SK-N-SH treated with all-trans-retinoic acid at 6 μM for 48 hours (cell line): ENCODE measurements at regions not wholly inside any gene's neighbourhood (a gene's known extent, or its start where the extent isn't known, plus 50 kb on each side); places are given as distances from the start of the nearest gene placed in this dataset.

Experiments
- ATAC-seq: fragments of 200-7000 bp; cut with Tn5 transposase; 3 replicates; pipeline ENCODE4 v1.9.1; 2020; ENCODE audit warnings: mild to moderate bottlenecking, moderate library complexity
- ARNTL ChIP-seq: fragments of 450-650 bp; formaldehyde crosslinking; IDR thresholded peaks from 2 replicates; pipeline ENCODE4 v1.5.0; 2020; ENCODE audit warnings: low read depth, mild to moderate bottlenecking, moderate library complexity, borderline replicate concordance
- BACH2 ChIP-seq: fragments of 250-450 bp; sonication (Bioruptor Pico); IDR thresholded peaks from 2 replicates; pipeline ENCODE4 v1.9.0; 2021; ENCODE audit warnings: mild to moderate bottlenecking, borderline replicate concordance
- CSDC2 ChIP-seq: fragments of 250-450 bp; sonication (Bioruptor Pico); IDR thresholded peaks from 2 replicates; pipeline ENCODE4 v1.5.0; 2020; ENCODE audit warnings: mild to moderate bottlenecking, moderate library complexity
- CSRNP3 ChIP-seq: fragments of 250-450 bp; sonication (Bioruptor Pico); IDR thresholded peaks from 2 replicates; pipeline ENCODE4 v1.5.1; 2021; ENCODE audit warnings: mild to moderate bottlenecking, moderate library complexity
- ESRRG ChIP-seq: fragments of 250-450 bp; sonication (Bioruptor Pico); IDR thresholded peaks from 2 replicates; pipeline ENCODE4 v1.6.1; 2021; ENCODE audit warnings: mild to moderate bottlenecking
- ISL1 ChIP-seq: fragments of 250-450 bp; sonication (Bioruptor Pico); IDR thresholded peaks from 2 replicates; pipeline ENCODE4 v2.1.2; 2022; ENCODE audit warnings: mild to moderate bottlenecking, moderate library complexity
- OSR1 ChIP-seq: fragments of 250-450 bp; sonication (Bioruptor Pico); IDR thresholded peaks from 2 replicates; pipeline ENCODE4 v1.8.0; 2022; ENCODE audit warnings: moderate library complexity, mild to moderate bottlenecking, inconsistent platforms
- POU6F1 ChIP-seq: fragments of 250-450 bp; sonication (Bioruptor Pico); IDR thresholded peaks from 2 replicates; pipeline ENCODE4 v1.8.0; 2021; ENCODE audit warnings: low read depth, mild to moderate bottlenecking, moderate library complexity, borderline replicate concordance
- PPARA ChIP-seq: fragments of 250-450 bp; sonication (Bioruptor Pico); IDR thresholded peaks from 2 replicates; pipeline ENCODE4 v1.5.0; 2020; ENCODE audit warnings: mild to moderate bottlenecking, borderline replicate concordance
- TCF4 ChIP-seq: fragments of 250-450 bp; sonication (Bioruptor Pico); IDR thresholded peaks from 2 replicates; pipeline ENCODE4 v1.8.0; 2021; ENCODE audit warnings: mild to moderate bottlenecking, moderate library complexity, borderline replicate concordance
- TOX ChIP-seq: fragments of 250-450 bp; sonication (Bioruptor Pico); IDR thresholded peaks from 2 replicates; pipeline ENCODE4 v1.8.0; 2021; ENCODE audit warnings: mild to moderate bottlenecking, moderate library complexity, borderline replicate concordance
- ZC3H10 ChIP-seq: fragments of 250-450 bp; sonication (Bioruptor Pico); IDR thresholded peaks from 2 replicates; pipeline ENCODE4 v1.5.1; 2021; ENCODE audit warnings: mild to moderate bottlenecking, moderate library complexity
- ZFP3 ChIP-seq: fragments of 250-450 bp; sonication (Bioruptor Pico); IDR thresholded peaks from 2 replicates; pipeline ENCODE4 v1.5.0; 2020; ENCODE audit warnings: mild to moderate bottlenecking, moderate library complexity
- ZFP30 ChIP-seq: fragments of 450-650 bp; formaldehyde crosslinking; IDR thresholded peaks from 2 replicates; pipeline ENCODE4 v1.5.0; 2022; ENCODE audit warnings: mild to moderate bottlenecking, moderate library complexity
- ZNF565 ChIP-seq: fragments of 450-650 bp; formaldehyde crosslinking; conservative IDR thresholded peaks from 2 replicates; pipeline ENCODE4 v1.5.0; 2020; ENCODE audit warnings: low read depth, mild to moderate bottlenecking, moderate library complexity
- ZNF70 ChIP-seq: fragments of 450-650 bp; formaldehyde crosslinking; IDR thresholded peaks from 2 replicates; pipeline ENCODE4 v1.5.0; 2020; ENCODE audit warnings: mild to moderate bottlenecking, moderate library complexity
- ZNF8 ChIP-seq: fragments of 450-650 bp; formaldehyde crosslinking; IDR thresholded peaks from 2 replicates; pipeline ENCODE4 v1.5.0; 2020; ENCODE audit warnings: mild to moderate bottlenecking, moderate library complexity
- TF ChIP-seq, protein P1 (sequence below): fragments of 250-450 bp; sonication (Bioruptor Pico); IDR thresholded peaks from 2 replicates; pipeline ENCODE4 v1.8.0; 2020; ENCODE audit warnings: mild to moderate bottlenecking, moderate library complexity, borderline replicate concordance
- TF ChIP-seq, protein P2 (sequence below): fragments of 250-450 bp; sonication (Bioruptor Pico); IDR thresholded peaks from 2 replicates; pipeline ENCODE4 v1.5.1; 2020; ENCODE audit warnings: low read depth, mild to moderate bottlenecking, moderate library complexity

GRCh38 chr13:44840131-44840530 lies 149.1 kb downstream of the NUFIP1 start:
- no peak for ATAC-seq
- TF ChIP-seq TCF4 (no peak), OSR1 (CRISPR knock-in tag) (no peak), ZNF565 (no peak), ZNF70 (CRISPR knock-in tag) (no peak), ZNF8 (CRISPR knock-in tag) (no peak), CSDC2 (CRISPR knock-in tag) (no peak), ZFP3 (CRISPR knock-in tag) (no peak), ISL1 (CRISPR knock-in tag) (no peak), POU6F1 (CRISPR knock-in tag) (no peak), ARNTL (CRISPR knock-in tag) (no peak), BACH2 (CRISPR knock-in tag) (no peak)
- TF ChIP-seq, protein P1, sequence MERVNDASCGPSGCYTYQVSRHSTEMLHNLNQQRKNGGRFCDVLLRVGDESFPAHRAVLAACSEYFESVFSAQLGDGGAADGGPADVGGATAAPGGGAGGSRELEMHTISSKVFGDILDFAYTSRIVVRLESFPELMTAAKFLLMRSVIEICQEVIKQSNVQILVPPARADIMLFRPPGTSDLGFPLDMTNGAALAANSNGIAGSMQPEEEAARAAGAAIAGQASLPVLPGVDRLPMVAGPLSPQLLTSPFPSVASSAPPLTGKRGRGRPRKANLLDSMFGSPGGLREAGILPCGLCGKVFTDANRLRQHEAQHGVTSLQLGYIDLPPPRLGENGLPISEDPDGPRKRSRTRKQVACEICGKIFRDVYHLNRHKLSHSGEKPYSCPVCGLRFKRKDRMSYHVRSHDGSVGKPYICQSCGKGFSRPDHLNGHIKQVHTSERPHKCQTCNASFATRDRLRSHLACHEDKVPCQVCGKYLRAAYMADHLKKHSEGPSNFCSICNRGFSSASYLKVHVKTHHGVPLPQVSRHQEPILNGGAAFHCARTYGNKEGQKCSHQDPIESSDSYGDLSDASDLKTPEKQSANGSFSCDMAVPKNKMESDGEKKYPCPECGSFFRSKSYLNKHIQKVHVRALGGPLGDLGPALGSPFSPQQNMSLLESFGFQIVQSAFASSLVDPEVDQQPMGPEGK (CRISPR knock-in tag): no peak

DNA sequence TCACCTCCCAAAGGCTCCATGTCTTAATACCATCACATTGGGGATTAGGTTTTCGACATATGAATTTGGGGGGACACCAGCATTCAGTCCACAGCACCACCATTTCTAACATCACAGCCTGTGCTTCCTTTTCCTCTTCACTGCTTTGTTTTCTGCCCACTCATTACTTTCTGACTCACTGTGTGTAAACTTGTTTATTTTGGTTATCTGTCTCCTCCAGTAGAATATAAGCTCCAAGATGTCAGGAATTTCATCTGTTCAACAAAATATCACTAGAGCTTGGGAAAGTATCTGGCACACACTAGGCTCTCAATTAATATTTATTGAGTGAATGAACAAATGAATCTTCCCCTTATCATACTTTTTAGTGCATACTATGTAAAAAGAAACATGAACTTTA lies 152.0 kb downstream of the NUFIP1 start:
- TF ChIP-seq, protein P1 (CRISPR knock-in tag): no peak
- TF ChIP-seq BACH2 (CRISPR knock-in tag): no peak
- no peak for TF ChIP-seq OSR1 (CRISPR knock-in tag)
- no peak for TF ChIP-seq ZC3H10 (CRISPR knock-in tag)
- no peak for TF ChIP-seq CSDC2 (CRISPR knock-in tag)
- no peak for TF ChIP-seq POU6F1 (CRISPR knock-in tag)
- no peak for TF ChIP-seq ZFP3 (CRISPR knock-in tag)
- no peak for TF ChIP-seq CSRNP3 (CRISPR knock-in tag)
- TF ChIP-seq ZNF565: no peak
- TF ChIP-seq ZFP30 (CRISPR knock-in tag): no peak
- TF ChIP-seq ESRRG (CRISPR knock-in tag): no peak
- TF ChIP-seq ZNF70 (CRISPR knock-in tag): no peak
- no peak for TF ChIP-seq PPARA (CRISPR knock-in tag)
- TF ChIP-seq, protein P2, sequence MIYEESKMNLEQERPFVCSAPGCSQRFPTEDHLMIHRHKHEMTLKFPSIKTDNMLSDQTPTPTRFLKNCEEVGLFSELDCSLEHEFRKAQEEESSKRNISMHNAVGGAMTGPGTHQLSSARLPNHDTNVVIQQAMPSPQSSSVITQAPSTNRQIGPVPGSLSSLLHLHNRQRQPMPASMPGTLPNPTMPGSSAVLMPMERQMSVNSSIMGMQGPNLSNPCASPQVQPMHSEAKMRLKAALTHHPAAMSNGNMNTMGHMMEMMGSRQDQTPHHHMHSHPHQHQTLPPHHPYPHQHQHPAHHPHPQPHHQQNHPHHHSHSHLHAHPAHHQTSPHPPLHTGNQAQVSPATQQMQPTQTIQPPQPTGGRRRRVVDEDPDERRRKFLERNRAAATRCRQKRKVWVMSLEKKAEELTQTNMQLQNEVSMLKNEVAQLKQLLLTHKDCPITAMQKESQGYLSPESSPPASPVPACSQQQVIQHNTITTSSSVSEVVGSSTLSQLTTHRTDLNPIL: no peak
- TF ChIP-seq, all 23 proteins: peak for 0
- no peak for ATAC-seq

- no peak for ATAC-seq
- TF ChIP-seq, protein P1 (CRISPR knock-in tag): no peak
- TF ChIP-seq POU6F1 (CRISPR knock-in tag) (no peak), PPARA (CRISPR knock-in tag) (no peak), TOX (no peak), OSR1 (CRISPR knock-in tag) (no peak), ZC3H10 (CRISPR knock-in tag) (no peak), ARNTL (CRISPR knock-in tag) (no peak), BACH2 (CRISPR knock-in tag) (no peak), ESRRG (CRISPR knock-in tag) (no peak), ZFP30 (CRISPR knock-in tag) (no peak)
Observed at GRCh38 chr13:44834404-44834803, 154.9 kb downstream of the NUFIP1 start.
